AG20443 (cell line): ENCODE measurements at regions not wholly inside any gene's neighbourhood (a gene's known extent, or its start where the extent isn't known, plus 50 kb on each side); places are given as distances from the start of the nearest gene placed in this dataset.
A peak's percentile ranks its signal among the peaks of the same experiment; 100 is the strongest.
"Not testable (repeated sequence)": the region's sequence is repeated elsewhere in the genome, so short reads cannot be mapped to it uniquely, and the experiment has no call there.

Experiments
- DNase-seq: peaks from one replicate; pipeline ENCODE4 v3.0.0; 2012; ENCODE audit warnings: low spot score, mixed read lengths

DNA sequence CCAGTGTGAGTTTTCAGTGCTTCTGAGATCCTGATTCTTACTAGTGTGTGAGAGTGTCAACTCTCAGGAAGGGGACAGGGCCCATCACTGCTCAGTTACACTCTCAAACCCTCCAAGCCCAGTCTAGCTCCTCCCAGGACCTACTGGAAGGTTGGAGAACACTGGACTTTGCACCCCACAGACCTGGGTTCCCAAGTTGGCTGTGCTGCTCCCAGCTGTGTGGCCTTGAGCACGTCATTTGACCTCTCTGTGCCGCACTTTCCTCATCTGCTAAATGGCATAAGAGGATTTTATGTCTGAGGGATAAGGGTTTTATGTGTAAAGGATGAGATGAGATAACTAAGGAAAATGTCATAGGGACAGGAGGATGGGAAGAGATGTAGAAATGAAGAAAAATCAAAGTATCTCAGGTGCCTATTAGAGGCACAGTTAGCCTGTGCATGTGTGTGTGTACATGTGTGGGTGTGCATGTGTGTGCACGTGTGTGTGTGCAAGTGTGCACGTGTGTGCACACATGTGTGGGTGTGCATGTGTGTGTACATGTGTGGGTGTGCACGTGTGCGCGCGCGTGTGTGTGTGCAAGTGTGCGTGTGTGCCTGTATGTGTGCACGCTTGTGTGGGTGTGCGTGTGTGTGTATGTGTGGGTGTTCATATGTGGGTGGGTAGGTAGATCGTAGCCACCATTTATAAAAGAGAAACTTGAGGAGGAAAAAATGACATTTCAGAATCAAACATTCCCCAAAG lies 108.0 kb upstream of the GRK3 start:
- DNase-seq, result not testable (repeated sequence)

GRCh38 chr22:25458631-25459030 lies 105.8 kb upstream of the GRK3 start:
- DNase-seq, result not testable (repeated sequence)

- not testable (repeated sequence) for DNase-seq
Observed at GRCh38 chr22:25460682-25461081, 103.8 kb upstream of the GRK3 start.

DNA sequence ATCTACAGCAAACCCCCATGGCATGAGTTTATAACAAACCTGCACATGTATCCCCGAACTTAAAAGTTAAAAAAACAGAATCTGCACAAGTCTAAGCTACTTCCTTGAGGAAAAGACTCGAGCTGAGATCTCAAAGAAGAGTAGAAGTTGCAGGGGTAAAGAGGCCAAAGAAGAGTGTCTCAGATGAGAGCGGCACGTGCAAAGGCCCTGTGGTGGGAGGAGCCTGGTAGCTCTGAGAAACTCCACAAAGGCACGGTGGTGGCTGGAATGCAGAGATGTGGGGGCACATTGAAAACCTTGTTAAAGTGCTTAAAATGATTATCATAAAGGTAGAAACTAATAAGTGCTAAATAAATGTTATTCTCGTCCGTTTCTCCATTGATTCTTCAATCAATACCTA lies 103.2 kb upstream of the GRK3 start:
- DNase-seq, result no peak

- DNase-seq, result peak; percentile 93
Observed at GRCh38 chr22:25462474-25463346, 101.8 kb upstream of the GRK3 start.

- not testable (repeated sequence) for DNase-seq
Observed at GRCh38 chr22:25463347-25463628, 101.2 kb upstream of the GRK3 start.

DNA sequence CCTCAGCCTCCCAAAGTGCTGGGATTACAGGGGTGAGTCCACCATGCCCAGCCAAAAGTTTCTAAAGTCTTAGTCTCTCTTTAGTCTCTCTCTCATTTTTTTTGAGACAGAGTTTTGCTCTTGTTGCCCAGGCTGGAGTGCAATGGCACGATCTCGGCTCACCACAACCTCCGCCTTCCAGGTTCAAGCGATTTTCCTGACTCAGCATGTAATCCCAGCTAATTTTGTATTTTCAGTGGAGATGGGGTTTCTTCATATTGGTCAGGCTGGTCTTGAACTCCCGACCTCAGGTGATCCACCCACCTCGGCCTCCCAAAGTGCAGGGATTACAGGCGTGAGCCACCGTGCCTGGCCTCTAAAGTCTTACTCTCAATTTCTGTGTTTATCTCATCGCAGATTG lies 100.1 kb upstream of the GRK3 start:
- DNase-seq, result not testable (repeated sequence)

DNA sequence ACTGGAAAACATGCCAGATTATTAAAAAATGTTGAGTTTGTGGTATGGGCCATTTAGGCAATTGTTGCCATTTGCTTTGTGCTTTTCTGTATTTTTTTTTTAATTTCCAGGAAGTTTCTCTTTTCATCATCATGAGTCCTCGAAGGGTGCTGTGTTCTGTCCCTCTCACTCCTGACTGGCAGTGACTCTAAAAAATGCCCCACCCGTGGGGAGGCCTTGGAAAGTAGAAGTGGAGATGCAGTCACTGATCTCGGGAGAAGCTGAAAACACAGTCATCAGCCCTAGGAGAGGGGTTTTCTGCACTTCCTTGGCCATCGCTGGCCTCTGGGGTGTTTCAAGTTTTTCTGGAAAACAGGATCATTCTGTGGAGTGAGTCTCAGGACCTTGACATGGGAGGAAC lies 98.5 kb upstream of the GRK3 start:
- no peak for DNase-seq

GRCh38 chr22:25472382-25472781 lies 92.1 kb upstream of the GRK3 start:
- no peak for DNase-seq

DNA sequence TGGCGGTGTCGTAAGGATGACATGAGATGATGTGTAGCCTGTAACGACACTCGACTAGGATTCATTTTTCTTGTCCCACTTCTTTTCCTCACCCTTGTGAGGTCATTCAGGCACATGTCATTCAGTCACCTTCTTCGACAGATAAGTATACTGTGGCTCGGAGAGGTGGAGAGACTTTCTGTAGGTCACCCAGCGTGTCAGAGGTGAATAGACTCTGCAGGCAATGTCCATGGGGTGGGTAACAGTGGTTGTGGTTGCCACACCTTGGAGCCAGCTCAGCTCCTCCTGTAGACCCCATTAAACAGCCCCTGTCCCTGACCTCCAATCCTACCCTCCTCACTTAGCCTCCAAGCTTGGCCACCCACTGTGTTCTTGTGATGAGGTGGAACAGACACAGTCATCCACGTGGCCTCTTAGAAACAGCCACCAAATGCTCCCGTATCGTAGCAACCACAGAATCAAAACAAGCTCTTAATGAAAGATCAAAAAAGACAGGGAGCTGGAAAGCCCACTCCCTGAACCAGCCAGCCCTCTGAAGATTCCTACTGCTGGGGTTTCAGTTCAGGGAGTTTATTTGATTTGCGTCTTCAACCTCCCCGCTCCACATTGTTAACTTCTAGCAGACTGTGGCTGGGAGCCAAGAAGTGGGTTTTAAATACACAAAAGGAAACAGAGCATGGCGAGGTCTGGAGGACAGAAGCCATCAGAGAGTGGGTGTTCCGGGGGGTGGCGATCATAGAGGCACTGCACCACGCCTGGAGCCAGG lies 89.0 kb upstream of the GRK3 start:
- DNase-seq, result no peak

DNA sequence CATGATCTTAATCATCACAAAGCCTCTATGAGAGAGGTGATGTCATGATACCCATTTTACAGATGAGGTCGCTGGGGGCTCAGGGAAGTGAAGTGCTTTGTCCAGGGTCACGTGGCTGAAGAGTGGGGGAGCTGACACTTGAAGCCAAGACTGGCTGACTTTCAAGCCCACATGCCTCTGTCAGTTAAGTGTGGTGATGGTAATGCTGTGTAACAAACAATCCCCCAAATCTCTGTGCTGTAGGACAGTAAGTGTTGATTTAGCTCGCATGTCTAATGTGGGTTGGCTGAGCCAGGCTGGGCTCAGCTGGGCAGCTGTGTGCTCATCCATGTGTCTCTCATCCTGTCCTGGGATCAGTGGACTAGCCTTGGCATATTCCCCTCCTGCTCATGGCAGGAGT lies 87.1 kb upstream of the GRK3 start:
- no peak for DNase-seq

DNA sequence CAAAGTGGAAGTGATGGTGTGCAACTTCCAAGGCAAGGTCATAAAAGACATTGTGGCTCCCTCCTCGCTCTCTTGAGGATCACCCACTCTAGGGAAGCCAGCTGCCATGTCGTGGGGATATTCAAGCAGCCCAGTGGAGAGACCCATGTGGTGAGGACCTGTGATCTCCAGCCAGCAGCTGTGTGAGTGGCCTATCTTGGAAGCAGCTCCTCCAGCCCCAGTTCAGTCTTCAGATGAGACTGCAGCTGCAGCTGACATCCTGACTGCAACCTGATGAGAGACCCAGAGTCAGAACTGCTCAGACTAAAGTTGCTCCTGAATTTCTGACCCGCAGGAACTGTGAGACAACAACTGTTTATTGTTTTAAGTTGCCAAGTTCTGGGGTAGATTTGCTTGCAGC lies 86.4 kb upstream of the GRK3 start:
- no peak for DNase-seq

DNA sequence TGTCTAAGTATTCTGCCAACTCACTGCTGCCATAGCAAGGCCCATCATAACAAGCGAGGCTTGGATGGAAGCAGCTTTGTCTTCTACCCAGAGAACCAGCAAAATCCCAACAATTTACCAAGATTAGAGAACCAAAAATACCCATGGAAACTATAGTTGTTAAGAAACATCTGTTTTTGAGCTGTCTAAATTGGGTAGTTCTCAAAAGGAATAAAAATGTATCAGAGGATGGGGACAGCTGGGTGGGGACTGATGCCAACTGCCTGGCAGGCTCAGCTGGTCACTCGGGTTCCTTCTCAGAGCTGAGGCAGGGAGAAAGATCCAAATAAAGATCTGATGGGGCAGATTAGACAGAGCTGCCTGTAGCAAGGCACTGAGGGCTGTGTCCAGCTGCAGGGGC lies 85.9 kb upstream of the GRK3 start:
- no peak for DNase-seq

DNA sequence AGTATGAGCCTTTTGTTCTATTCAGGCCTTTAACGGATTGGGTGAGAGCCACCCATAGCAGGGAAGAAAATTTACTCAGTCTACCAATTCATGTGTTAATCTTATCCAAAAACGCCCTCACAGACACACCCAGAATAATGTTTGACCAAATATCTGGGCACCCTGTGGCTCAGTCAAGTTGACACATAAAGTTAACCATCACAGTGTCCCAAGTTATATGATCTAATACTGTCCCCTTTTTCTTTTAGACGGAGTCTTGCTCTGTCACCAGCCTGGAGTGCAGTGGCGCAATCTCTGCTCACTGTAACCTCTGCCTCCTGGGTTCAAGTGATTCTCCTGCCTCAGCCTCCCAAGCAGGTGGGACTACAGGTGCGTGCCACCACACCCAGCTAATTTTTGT lies 83.6 kb upstream of the GRK3 start:
- not testable (repeated sequence) for DNase-seq

DNA sequence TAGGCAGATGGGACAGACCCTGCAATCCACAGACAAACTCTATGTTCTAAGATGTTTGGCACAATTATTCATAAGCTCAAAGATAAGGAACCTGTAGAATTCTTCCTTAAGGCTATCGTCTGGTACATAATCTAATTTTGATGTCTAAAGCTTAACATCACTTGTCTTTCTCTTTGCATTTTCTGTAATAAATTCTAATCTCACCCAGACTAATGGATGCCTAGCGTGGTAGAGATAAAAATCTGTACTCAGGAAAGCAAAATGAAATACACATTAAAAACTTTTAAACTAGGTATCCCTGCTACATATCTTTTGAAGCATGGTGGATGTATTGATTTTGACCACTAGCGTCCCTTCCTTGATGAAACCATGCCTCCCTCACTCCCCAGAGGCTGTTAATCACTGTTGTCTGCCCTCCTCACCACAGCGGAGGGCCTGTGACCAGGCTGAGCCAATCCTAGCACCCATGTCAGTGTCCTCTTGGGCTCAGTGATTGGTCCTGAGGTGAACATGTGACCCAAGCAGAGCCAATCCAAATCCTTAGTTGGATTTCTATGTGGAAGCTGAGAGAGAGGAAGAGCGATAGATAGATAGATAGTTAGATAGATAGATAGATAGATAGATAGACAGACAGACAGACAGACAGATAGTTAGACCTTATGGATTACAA lies 82.2 kb upstream of the GRK3 start:
- DNase-seq, result no peak

DNA sequence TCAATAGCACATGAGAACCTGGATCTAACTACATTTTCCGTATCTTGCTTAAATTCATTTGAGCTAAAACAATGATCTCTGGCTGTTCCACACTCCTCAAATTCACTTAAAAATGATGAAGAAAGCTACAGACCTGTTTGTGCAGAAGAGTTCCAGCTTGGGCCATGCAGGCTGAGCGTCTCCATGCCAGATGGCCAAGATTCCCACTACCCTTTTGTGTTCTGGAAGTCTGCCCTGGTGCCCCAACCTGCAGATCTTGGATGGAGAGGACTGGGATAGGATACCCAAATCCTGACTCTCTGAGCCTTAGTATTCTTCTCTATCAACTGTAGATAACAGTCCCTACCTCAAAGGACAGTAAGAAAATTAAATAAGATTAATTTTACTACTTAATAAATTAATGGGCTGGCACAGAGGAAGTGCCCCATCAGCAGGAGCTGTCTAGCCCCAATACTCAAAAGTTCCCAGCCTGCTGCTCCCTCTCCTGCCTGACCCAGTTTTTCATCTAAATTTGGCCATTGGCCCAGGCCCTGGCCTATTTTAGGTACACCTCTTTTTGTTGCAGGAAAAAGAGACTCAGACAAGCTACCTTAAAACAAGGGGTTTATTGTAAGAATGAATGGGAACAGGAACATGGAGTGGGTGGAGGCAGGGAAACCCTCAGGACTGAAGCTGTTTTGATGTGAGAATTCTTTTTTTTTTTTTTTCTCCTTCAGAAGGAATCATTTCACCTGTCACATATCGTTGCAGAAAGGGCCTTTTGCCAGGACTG lies 81.4 kb upstream of the GRK3 start:
- no peak for DNase-seq

DNA sequence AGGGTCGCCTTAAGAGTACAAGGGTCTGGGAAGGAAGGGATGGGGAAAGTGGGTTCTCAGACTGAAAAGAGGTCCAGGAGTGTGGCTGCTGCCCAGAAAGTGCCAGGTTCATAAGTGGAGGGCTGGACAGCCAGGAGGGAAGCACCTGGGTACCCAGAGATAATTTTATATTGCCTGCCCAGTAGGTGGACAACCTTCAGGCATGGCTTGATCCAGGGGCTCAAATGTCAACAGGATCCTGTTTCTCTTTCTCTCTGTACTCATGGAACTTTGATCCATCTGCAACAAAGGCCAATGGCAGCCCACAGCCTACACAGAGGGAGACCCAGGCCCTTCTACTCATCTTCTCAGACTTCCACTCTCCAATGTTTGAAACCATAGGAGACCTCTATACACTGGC lies 80.5 kb upstream of the GRK3 start:
- DNase-seq, result no peak

- DNase-seq, result no peak
Observed at GRCh38 chr22:25484521-25485315, 79.8 kb upstream of the GRK3 start.

GRCh38 chr22:25485626-25486545 lies 78.6 kb upstream of the GRK3 start:
- DNase-seq, result no peak

DNA sequence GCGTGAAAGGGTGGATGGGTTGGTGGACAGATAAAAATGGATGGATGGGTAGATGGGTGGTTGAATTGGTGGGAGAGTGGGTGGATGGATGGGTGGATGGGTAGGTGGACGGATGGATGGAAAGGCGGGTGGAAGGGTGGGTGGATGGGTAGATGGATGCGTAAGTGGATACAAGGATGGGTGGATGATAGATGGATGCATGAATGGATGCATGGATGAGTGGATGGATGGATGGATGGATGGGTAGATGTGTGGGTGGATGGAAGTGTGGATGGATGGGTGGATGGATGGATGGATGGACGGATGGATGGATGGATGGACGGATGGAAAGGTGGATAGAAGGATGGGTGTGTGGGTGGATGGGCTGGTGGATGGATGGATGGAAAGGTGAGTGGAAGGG lies 77.0 kb upstream of the GRK3 start:
- no peak for DNase-seq
